ENCODE measurements at regions not wholly inside any gene's neighbourhood (a gene's known extent, or its start where the extent isn't known, plus 50 kb on each side); places are given as distances from the start of the nearest gene placed in this dataset.
A peak's percentile ranks its signal among the peaks of the same experiment; 100 is the strongest.

GRCh38 chr5:156031181-156031580 lies 295.8 kb upstream of the SGCD start:
- 0 out of 2 replicates have a peak overlapping the region, but pooled peaks have one; percentile 31 for H3K14ac ChIP-seq (replicated peaks; ENCODE audit: low read depth, low read length)
- no peak overlapping the region for H2BK15ac ChIP-seq (ENCODE audit: low read depth, low read length)
- H2BK120ac ChIP-seq (ENCODE audit: low read depth, low read length) = peak overlapping the region; percentile 14; the same call in 1 of the 2 replicates
- no peak overlapping the region for H3K9ac ChIP-seq (ENCODE audit: low read depth, low read length)
- no peak overlapping the region for H3K4ac ChIP-seq (ENCODE audit: low read depth, low read length)
- no peak overlapping the region for H3K4me3 ChIP-seq (ENCODE audit: insufficient read depth, low read depth, low read length)
- H3K18ac ChIP-seq (ENCODE audit: low read depth, low read length) = no peak overlapping the region
- ChIA-PET CTCF (no interaction called here), POLR2A (ENCODE audit: unreplicated experiment) (no interaction called here)
- H4K91ac ChIP-seq (ENCODE audit: insufficient read depth, low read depth, low read length) = no peak overlapping the region; the same call in 1 of the 2 replicates
- DNase-seq (peak; percentile 3), ATAC-seq (ENCODE audit: low read depth) (peak; percentile 48)
- no peak overlapping the region for H2AFZ ChIP-seq (replicated peaks; ENCODE audit: low read length, poor library complexity)
- peaks cover 3% of the 10 kb centered on the region; the same call in 1 of the 2 replicates for H3K4me1 ChIP-seq (ENCODE audit: control insufficient read depth, insufficient read depth, low read length)
- H3K4me2 ChIP-seq (ENCODE audit: low read depth, low read length) = no peak overlapping the region
- no peak overlapping the region for H3K56ac ChIP-seq (ENCODE audit: extremely low read depth, insufficient read depth, low read length)
- no CpG with 5 or more reads among the region's 1 CpG for WGBS, 2 experiments (ENCODE audit: extremely low coverage in 2 of 2, insufficient read length in 1 of 2)
- no peak overlapping the region for H2AK5ac ChIP-seq (ENCODE audit: low read depth, low read length)
- in situ Hi-C loops (cut with MboI; ENCODE audit: low sequenced_read_pairs) (no loop called here), dilution Hi-C loops (cut with HindIII; ENCODE audit: low sequenced_read_pairs, unreplicated experiment) (no loop called here), intact Hi-C loops (cut with micrococcal nuclease) (no loop called here)
- H4K20me1 ChIP-seq (ENCODE audit: insufficient read depth, low read length) = no peaks in the 10 kb centered on the region
- no peak overlapping the region for H4K5ac ChIP-seq (ENCODE audit: low read depth, low read length)
- H3K79me1 ChIP-seq (ENCODE audit: low read depth in 1 of 2, low read length in 2 of 2) = no peaks in the 10 kb centered on the region
- H2BK5ac ChIP-seq (ENCODE audit: low read depth, low read length, poor library complexity, severe bottlenecking) = no peak overlapping the region
- TF ChIP-seq USF2 (IDR thresholded peaks at IDR 0.05; ENCODE audit: low read depth, low read length) (no peak), RCOR1 (IDR thresholded peaks at IDR 0.05; ENCODE audit: insufficient replicate concordance, low read length) (no peak), BHLHE40 (IDR thresholded peaks at IDR 0.05; ENCODE audit: low read depth, low read length) (no peak), RAD21 (IDR thresholded peaks at IDR 0.05; ENCODE audit: low read length) (no peak), CHD1 (IDR thresholded peaks at IDR 0.05; ENCODE audit: low read depth, low read length) (no peak), RFX5 (IDR thresholded peaks at IDR 0.05; ENCODE audit: low read depth, low read length) (no peak), SMC3 (IDR thresholded peaks at IDR 0.05; ENCODE audit: low read depth, low read length) (no peak), NFE2L2 (IDR thresholded peaks at IDR 0.05; ENCODE audit: low read depth, low read length) (no peak), MXI1 (IDR thresholded peaks at IDR 0.05; ENCODE audit: borderline replicate concordance, low read depth, low read length) (no peak), CEBPB (IDR thresholded peaks at IDR 0.05; ENCODE audit: low read depth, low read length) (no peak), MAFK (IDR thresholded peaks at IDR 0.05; ENCODE audit: low read depth, low read length) (no peak), CTCF (conservative IDR thresholded peaks at IDR 0.05; ENCODE audit: low read depth, low read length) (no peak), FOS (IDR thresholded peaks at IDR 0.05; ENCODE audit: low read depth, low read length) (no peak), MAZ (IDR thresholded peaks at IDR 0.05; ENCODE audit: borderline replicate concordance, low read depth, low read length) (no peak)
- H2BK20ac ChIP-seq (ENCODE audit: low read depth, low read length) = peak overlapping the region; percentile 14; the same call in 1 of the 2 replicates
- BruUV-seq (replicated peaks) = no TSS peak
- H3K9me3 ChIP-seq (ENCODE audit: control insufficient read depth, insufficient read depth, low read length) = 0 out of 2 replicates have a peak, but pooled peaks cover 1% of the 10 kb centered on the region
- no peak overlapping the region for H3K27ac ChIP-seq (ENCODE audit: insufficient read depth, low read length)
- no peaks in the 10 kb centered on the region for H3K9me1 ChIP-seq (ENCODE audit: insufficient read depth, low read length)
- H3K27me3 ChIP-seq (ENCODE audit: control insufficient read depth, insufficient read depth, low read length) = no peaks in the 10 kb centered on the region
- H2AK9ac ChIP-seq (replicated peaks; ENCODE audit: low read depth, low read length, poor library complexity) = no peak overlapping the region
- no peak overlapping the region for H4K8ac ChIP-seq (ENCODE audit: low read depth in 2 of 2, low read length in 2 of 2)
- no peak overlapping the region for H3K23ac ChIP-seq (ENCODE audit: low read depth, low read length)
- no peaks in the 10 kb centered on the region for H3K36me3 ChIP-seq (ENCODE audit: control insufficient read depth, insufficient read depth, low read length)
